A549 (cell line): ENCODE measurements at regions not wholly inside any gene's neighbourhood (a gene's known extent, or its start where the extent isn't known, plus 50 kb on each side); places are given as distances from the start of the nearest gene placed in this dataset.

ENCODE experiments used
- ATAC-seq, 2 experiments: fragments of 200-7000 bp in 1 of 2; fragments of >200 bp in 1 of 2; cut with Nextera tagmentation in 1 of 2; cut with Tn5 transposase in 1 of 2; 3 replicates each; pipeline versions ENCODE4 v1.8.0 to v1.9.1; 2018 to 2020; ENCODE audit warnings: mild to moderate bottlenecking in 1 of 2, moderate library complexity in 1 of 2
- CTCF ChIA-PET: fragments of 300-600 bp; sonication (Branson Sonifier 250); formaldehyde crosslinking; extraction: SDS; loops from one replicate; lab custom pipeline; 2021; ENCODE audit warnings: antibody characterized with exemption, inconsistent platforms; lab: Yijun Ruan, JAX
- POLR2A ChIA-PET: fragments of 350-600 bp; formaldehyde crosslinking; extraction: SDS; loops from one replicate; lab custom pipeline; 2021; ENCODE audit warnings: antibody characterized with exemption, inconsistent platforms; lab: Yijun Ruan, JAX
- DNase-seq, 2 experiments: peaks; one replicate each; pipeline versions ENCODE4 v3.0.0 to v3.0.0-alpha.2; 2011 to 2016; ENCODE audit warnings: low read depth in 1 of 2, low spot score in 1 of 2
- FAIRE-seq: peaks from 2 replicates; lab custom pipeline; 2011; peaks lifted over from hg19 to GRCh38; lab: Jason Lieb, UNC
- H3K27ac ChIP-seq, 2 experiments: fragments of >200 bp; sonication (Bioruptor Twin); formaldehyde crosslinking; 3 replicates each; pipeline ENCODE4 v1.5.1; 2016 to 2017
- H3K4me1 ChIP-seq: fragments of >200 bp; sonication (Bioruptor Twin); formaldehyde crosslinking; 3 replicates; pipeline ENCODE4 v1.6.1; 2016
- H3K4me2 ChIP-seq: fragments of >200 bp; sonication (Bioruptor Twin); formaldehyde crosslinking; 3 replicates; pipeline ENCODE4 v1.6.1; 2016
- H3K4me3 ChIP-seq: fragments of >200 bp; sonication (Bioruptor Twin); formaldehyde crosslinking; 3 replicates; pipeline ENCODE4 v1.5.1; 2016
- H3K9me3 ChIP-seq: fragments of >200 bp; sonication (Bioruptor Twin); formaldehyde crosslinking; 3 replicates; pipeline ENCODE4 v1.6.1; 2016
- ATOH8 ChIP-seq: fragments of 250-450 bp; sonication (Bioruptor Pico); IDR thresholded peaks from 2 replicates; pipeline ENCODE4 v1.5.0; 2020; ENCODE audit warnings: low read depth, mild to moderate bottlenecking, moderate library complexity
- BHLHE40 ChIP-seq: IDR thresholded peaks from 2 replicates; pipeline ENCODE4 v1.6.1; 2012; ENCODE audit warnings: low read depth, low read length, inconsistent platforms
- CBX2 ChIP-seq: fragments of 200-600 bp; sonication (generic); IDR thresholded peaks from 2 replicates; pipeline ENCODE4 v1.6.1; 2016; ENCODE audit warnings: low read depth, mild to moderate bottlenecking, borderline replicate concordance
- CBX8 ChIP-seq: fragments of 200-600 bp; sonication (generic); IDR thresholded peaks from 2 replicates; pipeline ENCODE4 v1.6.1; 2016
- CEBPB ChIP-seq, 2 experiments: fragments of >200 bp in 1 of 2; sonication (Bioruptor Twin) in 1 of 2; formaldehyde crosslinking in 1 of 2; IDR thresholded peaks; 2 replicates each; pipeline ENCODE4 v1.6.1; 2012 to 2016
- CTCF ChIP-seq: fragments of >200 bp; sonication (Bioruptor Twin); formaldehyde crosslinking; IDR thresholded peaks from 3 replicates; pipeline ENCODE4 v1.5.1; 2016
- E2F6 ChIP-seq: IDR thresholded peaks from 2 replicates; pipeline ENCODE4 v1.6.1; 2012; ENCODE audit warnings: low read depth, borderline replicate concordance
- EHF ChIP-seq: fragments of 250-450 bp; sonication (Bioruptor Pico); IDR thresholded peaks from 2 replicates; pipeline ENCODE4 v1.5.0; 2020; ENCODE audit warnings: mild to moderate bottlenecking
- ELK1 ChIP-seq: fragments of 150-350 bp; IDR thresholded peaks from 2 replicates; pipeline ENCODE4 v1.6.1; 2014; ENCODE audit warnings: low read depth, mild to moderate bottlenecking, low read length
- EP300 ChIP-seq, 2 experiments: fragments of >200 bp; sonication (Bioruptor Twin); formaldehyde crosslinking; IDR thresholded peaks; 2 replicates in 1 of 2; 3 replicates in 1 of 2; pipeline ENCODE4 v1.6.1; 2016 to 2017
- FOSL2 ChIP-seq, 2 experiments: fragments of 450-650 bp in 1 of 2; fragments of >200 bp in 1 of 2; sonication (Bioruptor Twin) in 1 of 2; formaldehyde crosslinking; IDR thresholded peaks; 2 replicates each; pipeline versions ENCODE4 v1.5.0 to v1.6.1; 2016 to 2020; ENCODE audit warnings: mild to moderate bottlenecking in 1 of 2, moderate library complexity in 1 of 2
- FOXS1 ChIP-seq: fragments of 250-450 bp; sonication (Bioruptor Pico); IDR thresholded peaks from 2 replicates; pipeline ENCODE4 v1.5.0; 2020; ENCODE audit warnings: mild to moderate bottlenecking, moderate library complexity
- HES2 ChIP-seq: fragments of >200 bp; sonication (Bioruptor Twin); formaldehyde crosslinking; IDR thresholded peaks from 2 replicates; pipeline ENCODE4 v1.6.1; 2016
- JUN ChIP-seq, 2 experiments: fragments of >200 bp; sonication (Bioruptor Twin); formaldehyde crosslinking; IDR thresholded peaks; 2 replicates in 1 of 2; 3 replicates in 1 of 2; pipeline ENCODE4 v1.6.1; 2016 to 2017
- JUNB ChIP-seq: fragments of >200 bp; sonication (Bioruptor Twin); formaldehyde crosslinking; IDR thresholded peaks from 2 replicates; pipeline ENCODE4 v1.6.1; 2016
- MAFK ChIP-seq: fragments of 450-650 bp; IDR thresholded peaks from 2 replicates; pipeline ENCODE4 v1.6.1; 2014; ENCODE audit not compliant: partially characterized antibody
- MAX ChIP-seq: IDR thresholded peaks from 2 replicates; pipeline ENCODE4 v1.6.1; 2012
- NFE2L2 ChIP-seq: fragments of 150-350 bp; conservative IDR thresholded peaks from 2 replicates; pipeline ENCODE4 v1.6.1; 2014; ENCODE audit warnings: low read length
- NPAS2 ChIP-seq: fragments of 250-450 bp; sonication (Bioruptor Pico); IDR thresholded peaks from 2 replicates; pipeline ENCODE4 v1.8.0; 2022; ENCODE audit warnings: mild to moderate bottlenecking, moderate library complexity, borderline replicate concordance
- POLR2AphosphoS2 ChIP-seq: conservative IDR thresholded peaks from 2 replicates; pipeline ENCODE4 v1.6.1; 2012; ENCODE audit warnings: low read length, improper control_type of control experiment, inconsistent platforms
- REST ChIP-seq: fragments of 200-600 bp; sonication (generic); IDR thresholded peaks from 2 replicates; pipeline ENCODE4 v1.6.1; 2016; ENCODE audit warnings: antibody characterized with exemption, mild to moderate bottlenecking, moderate library complexity
- RNF2 ChIP-seq: fragments of 200-600 bp; sonication (generic); IDR thresholded peaks from 2 replicates; pipeline ENCODE4 v1.6.1; 2016; ENCODE audit warnings: low read depth, mild to moderate bottlenecking, antibody characterized with exemption, moderate library complexity, borderline replicate concordance
- SMC3 ChIP-seq: fragments of >200 bp; sonication (Bioruptor Twin); formaldehyde crosslinking; IDR thresholded peaks from 3 replicates; pipeline ENCODE4 v1.6.1; 2018; ENCODE audit warnings: inconsistent platforms
- SREBF2 ChIP-seq: fragments of 450-650 bp; IDR thresholded peaks from 2 replicates; pipeline ENCODE4 v1.6.1; 2014; ENCODE audit warnings: mild to moderate bottlenecking, moderate library complexity
- TP53 ChIP-seq: fragments of 250-450 bp; sonication (Bioruptor Pico); IDR thresholded peaks from 2 replicates; pipeline ENCODE4 v1.5.0; 2021; ENCODE audit warnings: mild to moderate bottlenecking, moderate library complexity
- WGBS: methylation state at CpG from one replicate; pipeline ENCODE4 v1.1.6; 2017; ENCODE audit errors: missing lambda C conversion rate; 5-methylcytosine and 5-hydroxymethylcytosine counted together

GRCh38 chr12:105470601-105471000 is 140.1 kb downstream of the C12orf75 start (continued):
- TF ChIP-seq FOXS1 (CRISPR knock-in tag) (no peak), ATOH8 (no peak)

- no peaks in the 10 kb centered on the region for H3K4me1 ChIP-seq
- no peaks in the 10 kb centered on the region for H3K9me3 ChIP-seq
- no peak overlapping the region for H3K4me3 ChIP-seq
- DNase-seq (no peak), FAIRE-seq (no peak), ATAC-seq (no peak; a peak in 1 of 6 replicates)
- no peak overlapping the region for H3K4me2 ChIP-seq
- CTCF ChIA-PET = interaction anchor here (0.6 kb wide), 1 partner anchor 48 kb away, joined by 3 read pairs; no protein-coding TSS in a partner anchor
- no peak for TF ChIP-seq EHF (CRISPR knock-in tag)
- TF ChIP-seq JUN (IDR thresholded peaks at IDR 0.05) = no peak
- TF ChIP-seq RNF2 = no peak
- TF ChIP-seq EP300 (IDR thresholded peaks at IDR 0.05) = no peak
- no peak for TF ChIP-seq ELK1
- no peak for TF ChIP-seq MAX
- TF ChIP-seq NFE2L2 = no peak
- no peak for TF ChIP-seq TP53 (CRISPR knock-in tag)
- TF ChIP-seq MAFK = no peak
- no peak for TF ChIP-seq SMC3
- TF ChIP-seq HES2 = no peak
- TF ChIP-seq ATOH8 = no peak
- TF ChIP-seq JUNB = no peak
- TF ChIP-seq CEBPB (IDR thresholded peaks at IDR 0.05) = no peak
- 52% methylated on average over 4 of the region's 4 CpGs for WGBS
- POLR2A ChIA-PET = no interaction called here
- H3K27ac ChIP-seq = no peak overlapping the region
Measured at GRCh38 chr12:105474672-105475071, 144.2 kb downstream of the C12orf75 start.

GRCh38 chr12:105476616-105477015 is 146.1 kb downstream of the C12orf75 start:
- H3K4me1 ChIP-seq = no peaks in the 10 kb centered on the region
- no peak overlapping the region for H3K4me2 ChIP-seq
- CTCF ChIA-PET = no interaction called here

More at GRCh38 chr12:105476616-105477015, 146.1 kb downstream of the C12orf75 start:
- WGBS = 38% methylated on average over 2 of the region's 2 CpGs
- TF ChIP-seq CTCF (no peak), CBX8 (no peak), BHLHE40 (no peak), FOXS1 (CRISPR knock-in tag) (no peak), TP53 (CRISPR knock-in tag) (no peak), POLR2AphosphoS2 (no peak), ELK1 (no peak), CBX2 (no peak), NFE2L2 (no peak), MAFK (no peak), SREBF2 (no peak), EHF (CRISPR knock-in tag) (no peak), EP300 (IDR thresholded peaks at IDR 0.05) (no peak), NPAS2 (CRISPR knock-in tag) (no peak), E2F6 (no peak), REST (no peak), FOSL2 (IDR thresholded peaks at IDR 0.05) (no peak), FOSL2 (CRISPR knock-in tag; IDR thresholded peaks at IDR 0.05) (no peak)
- POLR2A ChIA-PET = no interaction called here
- H3K4me3 ChIP-seq = no peak overlapping the region
- H3K27ac ChIP-seq = no peak overlapping the region
- H3K9me3 ChIP-seq = no peaks in the 10 kb centered on the region
- ATAC-seq = no peak
- no peak for FAIRE-seq
- DNase-seq = no peak
